ENCODE measurements at regions not wholly inside any gene's neighbourhood (a gene's known extent, or its start where the extent isn't known, plus 50 kb on each side); places are given as distances from the start of the nearest gene placed in this dataset.

DNA sequence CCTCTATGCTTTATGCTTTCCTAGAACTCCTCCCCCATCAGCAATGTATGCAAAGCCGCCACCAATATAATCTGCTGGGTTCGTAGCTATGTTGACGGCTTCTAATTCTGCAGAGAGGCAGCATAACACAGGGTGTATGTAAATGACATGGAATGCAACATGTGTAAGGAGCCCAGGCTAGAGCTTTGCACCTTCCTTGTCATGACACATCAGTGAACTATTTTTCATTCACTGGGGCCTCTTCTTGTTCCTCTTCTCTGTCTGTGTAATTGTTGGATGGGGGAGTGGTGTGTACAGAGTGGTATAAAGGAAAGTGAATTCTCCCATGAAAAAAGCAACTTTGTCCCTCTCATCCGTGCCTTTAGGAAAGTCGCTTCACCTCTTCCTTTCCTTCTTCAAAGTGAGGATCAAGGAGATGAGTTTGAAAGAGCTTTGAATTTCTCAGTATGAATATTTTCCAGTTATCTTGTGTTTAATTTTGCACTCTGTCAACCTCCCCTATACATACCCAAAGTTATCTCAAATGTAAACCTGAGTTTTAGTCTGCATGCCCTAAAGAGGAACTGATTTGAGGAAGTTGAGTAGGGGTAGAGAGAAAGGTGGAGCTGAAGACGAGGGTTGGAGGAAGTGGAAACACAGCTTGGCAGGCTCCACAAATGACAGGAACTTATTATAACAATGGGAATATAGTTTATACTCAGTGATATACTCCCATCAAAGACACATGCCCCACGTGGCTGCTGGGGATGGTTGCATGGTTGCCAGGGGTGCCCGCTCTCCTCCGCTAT lies 74.9 kb upstream of the ARL4C start:
- TF ChIP-seq EZH2 (IDR thresholded peaks at IDR 0.05; ENCODE audit: borderline replicate concordance, insufficient read depth, low read length, poor library complexity, severe bottlenecking) (no peak), TAF1 (IDR thresholded peaks at IDR 0.05; ENCODE audit: low read depth) (no peak)
